Heart left ventricle (tissue), 16 donors: ENCODE measurements at regions not wholly inside any gene's neighbourhood (a gene's known extent, or its start where the extent isn't known, plus 50 kb on each side); places are given as distances from the start of the nearest gene placed in this dataset.
A peak's percentile ranks its signal among the peaks of the same experiment; 100 is the strongest.

Experiments used
- ATAC-seq, 4 donors: fragments of 200-7000 bp; cut with Tn5 transposase; one replicate each; pipeline ENCODE4 v1.9.1; 2020 to 2022; ENCODE audit warnings: moderate library complexity in 4 of 4, mild to moderate bottlenecking in 3 of 4, moderate number of reproducible peaks in 1 of 4
- DNase-seq, 5 donors: peaks; one replicate each; pipeline ENCODE4 v3.0.0-alpha.2; 2020
- H3K27ac ChIP-seq, 12 donors: fragments of 200-600 bp; sonication (generic) in 4 of 12; one replicate each; pipeline versions ENCODE4 v1.5.0 to v1.8.0; 2016 to 2022; ENCODE audit warnings: mild to moderate bottlenecking in 2 of 12
- H3K27me3 ChIP-seq, 9 donors: fragments of 200-600 bp; sonication (generic) in 2 of 9; one replicate each; pipeline versions ENCODE4 v1.5.1 to v1.8.0; 2016 to 2022; ENCODE audit warnings: mild to moderate bottlenecking in 3 of 9
- H3K36me3 ChIP-seq, 9 donors: fragments of 200-600 bp; sonication (generic) in 2 of 9; one replicate each; pipeline versions ENCODE4 v1.5.0 to v1.8.0; 2018 to 2022; ENCODE audit warnings: mild to moderate bottlenecking in 2 of 9
- H3K4me1 ChIP-seq, 12 donors: fragments of 200-600 bp; sonication (generic) in 4 of 12; one replicate each; pipeline versions ENCODE4 v1.5.0 to v1.8.0; 2016 to 2022; ENCODE audit warnings: mild to moderate bottlenecking in 3 of 12
- H3K4me3 ChIP-seq, 12 donors: fragments of 200-600 bp; sonication (generic) in 4 of 12; one replicate each; pipeline versions ENCODE4 v1.5.0 to v1.8.0; 2017 to 2022; ENCODE audit warnings: mild to moderate bottlenecking in 9 of 12, moderate library complexity in 4 of 12
- H3K9me3 ChIP-seq, 12 donors: fragments of 200-600 bp; sonication (generic) in 4 of 12; one replicate each; pipeline versions ENCODE4 v1.5.0 to v1.8.0; 2016 to 2022; ENCODE audit warnings: mild to moderate bottlenecking in 1 of 12
- POLR2A ChIP-seq, 2 donors: fragments of 450-650 bp; IDR thresholded peaks; one replicate each; pipeline ENCODE4 v1.6.1; 2017; ENCODE audit warnings: antibody characterized with exemption in 2 of 2, mild to moderate bottlenecking in 2 of 2, moderate library complexity in 2 of 2
- WGBS, 4 donors: extraction: QIAGEN DNeasy Blood & Tissue Kit in 2 of 4; methylation state at CpG; one replicate each; pipeline versions ENCODE4 v1.1.5 to v1.1.7; 2013 to 2018; 5-methylcytosine and 5-hydroxymethylcytosine counted together
- intact Hi-C, 10 donors: fragments of 100-400 bp; cut with DNase I; formaldehyde crosslinking; loops; one replicate each; pipeline versions ENCODE4 v1.11.1 to v1.14.2; 2022
- TF ChIP-seq, protein P1 (sequence below), 12 donors: fragments of 200-600 bp; sonication (generic) in 4 of 12; IDR thresholded peaks; one replicate each; pipeline versions ENCODE4 v1.5.0 to v1.8.0; 2018 to 2022; ENCODE audit warnings: antibody characterized with exemption in 12 of 12, mild to moderate bottlenecking in 5 of 12
- donor health status: ischemic (EF 13 %, LVEDD 7.1; RV severe dilation, severe dysfunction).
- donor health status: healthy with polysubstance abuse.
- donor health status: DM: no; HTN: yes; CAD: no.
- donor health status: DM: no; HTN: no; CAD: no.
- donor health status: ischemic (EF 25% LVEDD 6.9; RV normal size, moderate dysfunction).
- donor health status: ischemic (EF 25% LVEDD 5.7; RV mildly dilated, moderate dysfunction).
- donor health status: healthy.
- donor health status: DM: yes; HTN: yes; CAD: no.
- donor health status: ischemic (EF 35%, LVEDD 5.7; RV mildly dilated, moderate dysfunction).
- donor health status: nonischemic (EF 11% LVEDD 7.7; RV severe dilation, severe dysfunction).
- donor health status: DM: yes; HTN: yes; CAD: no.
- donor health status: PGD.
- donor health status: ischemic (EF 29% LVEDD 5.4; RV normal size, mild dysfunction).
- donor health status: nonischemic (EF 23%, LVEDD 6.1; RV moderate dilation, normal function).

DNA sequence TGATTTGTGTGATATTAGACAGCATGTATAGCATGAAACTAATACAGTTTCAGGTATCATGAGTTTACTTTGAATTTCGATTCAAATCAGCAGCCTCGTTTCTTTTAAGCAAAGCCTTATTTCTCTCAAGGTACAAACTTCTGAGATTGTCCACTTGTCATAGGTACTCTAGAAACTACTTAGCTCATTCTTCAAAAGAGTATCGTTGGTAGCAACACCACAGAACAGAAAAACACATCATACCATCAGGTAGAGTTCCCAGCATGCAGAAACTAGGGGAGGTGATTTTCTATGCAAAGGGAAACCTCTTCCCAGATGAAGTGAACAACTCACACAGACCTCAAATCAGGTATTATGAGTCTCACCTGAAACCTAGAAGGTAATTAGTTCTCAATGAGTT is 237.0 kb upstream of the SOX9 start:
- DNase-seq (no peak), ATAC-seq (no peak)
- H3K36me3 ChIP-seq = no peaks in the 10 kb centered on the region
- no peak overlapping the region for H3K4me3 ChIP-seq
- peaks cover 0 to 4% (median 0%) of the 10 kb centered on the region in 9 donors for H3K27me3 ChIP-seq
- H3K9me3 ChIP-seq = no peaks in the 10 kb centered on the region
- WGBS, 4 donors = 79 to 86% (median 82%) methylated on average over 3 of the region's 3 CpGs
- H3K27ac ChIP-seq = no peak overlapping the region
- intact Hi-C loops = no loop called here
- H3K4me1 ChIP-seq = no peaks in the 10 kb centered on the region
- TF ChIP-seq POLR2A (IDR thresholded peaks at IDR 0.05) = no peak
- TF ChIP-seq, protein P1, sequence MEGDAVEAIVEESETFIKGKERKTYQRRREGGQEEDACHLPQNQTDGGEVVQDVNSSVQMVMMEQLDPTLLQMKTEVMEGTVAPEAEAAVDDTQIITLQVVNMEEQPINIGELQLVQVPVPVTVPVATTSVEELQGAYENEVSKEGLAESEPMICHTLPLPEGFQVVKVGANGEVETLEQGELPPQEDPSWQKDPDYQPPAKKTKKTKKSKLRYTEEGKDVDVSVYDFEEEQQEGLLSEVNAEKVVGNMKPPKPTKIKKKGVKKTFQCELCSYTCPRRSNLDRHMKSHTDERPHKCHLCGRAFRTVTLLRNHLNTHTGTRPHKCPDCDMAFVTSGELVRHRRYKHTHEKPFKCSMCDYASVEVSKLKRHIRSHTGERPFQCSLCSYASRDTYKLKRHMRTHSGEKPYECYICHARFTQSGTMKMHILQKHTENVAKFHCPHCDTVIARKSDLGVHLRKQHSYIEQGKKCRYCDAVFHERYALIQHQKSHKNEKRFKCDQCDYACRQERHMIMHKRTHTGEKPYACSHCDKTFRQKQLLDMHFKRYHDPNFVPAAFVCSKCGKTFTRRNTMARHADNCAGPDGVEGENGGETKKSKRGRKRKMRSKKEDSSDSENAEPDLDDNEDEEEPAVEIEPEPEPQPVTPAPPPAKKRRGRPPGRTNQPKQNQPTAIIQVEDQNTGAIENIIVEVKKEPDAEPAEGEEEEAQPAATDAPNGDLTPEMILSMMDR (IDR thresholded peaks at IDR 0.05) = no peak

DNA sequence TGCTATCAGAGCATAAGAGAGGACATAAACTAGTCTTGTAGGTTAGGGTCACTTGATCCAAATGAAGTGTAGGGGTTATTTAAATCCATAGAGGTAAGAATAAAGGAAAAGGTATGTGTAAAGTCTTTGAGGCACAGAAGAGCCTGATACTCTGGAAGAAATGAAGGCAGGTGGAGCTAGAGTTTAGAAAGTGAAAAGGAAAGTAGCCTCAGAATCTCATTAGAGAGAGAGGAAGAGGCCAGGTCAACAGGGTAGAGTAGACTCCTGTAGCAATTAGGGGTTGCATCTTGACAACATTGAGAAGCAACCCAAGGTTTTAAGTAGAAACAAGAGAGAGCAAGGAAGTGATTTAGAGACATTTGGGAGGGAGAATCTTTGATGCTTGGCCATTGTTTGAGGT is 235.2 kb upstream of the SOX9 start:
- intact Hi-C loops = no loop called here
- no peaks in the 10 kb centered on the region for H3K36me3 ChIP-seq
- H3K27me3 ChIP-seq = peaks cover 0 to 4% (median 0%) of the 10 kb centered on the region in 9 donors
- no peak overlapping the region for H3K4me3 ChIP-seq
- no peak for TF ChIP-seq POLR2A (IDR thresholded peaks at IDR 0.05)
- TF ChIP-seq, protein P1 (IDR thresholded peaks at IDR 0.05) = peak in 1 of 12 donors; percentile 6
- no peaks in the 10 kb centered on the region for H3K9me3 ChIP-seq
- no peak overlapping the region for H3K27ac ChIP-seq
- DNase-seq (no peak), ATAC-seq (no peak)
- H3K4me1 ChIP-seq = no peaks in the 10 kb centered on the region

DNA sequence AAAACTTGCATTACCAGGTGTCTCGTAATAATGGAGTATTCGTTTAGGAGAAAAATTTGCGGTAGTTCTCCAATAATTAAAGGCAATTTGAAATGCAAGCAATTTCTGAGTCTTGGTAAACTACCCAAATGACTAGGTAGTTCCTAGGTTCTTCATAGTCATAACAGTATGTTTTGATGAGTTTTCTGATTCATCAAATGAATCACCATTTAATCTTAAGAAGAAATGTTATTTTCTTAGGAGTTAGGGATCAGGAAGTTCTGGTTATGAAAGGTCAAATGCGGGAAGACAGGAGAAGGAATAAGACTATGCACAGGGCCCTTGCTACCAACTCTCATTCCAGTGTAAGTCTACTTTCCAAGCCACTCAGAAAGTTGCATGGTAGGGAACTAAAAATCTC is 221.5 kb upstream of the SOX9 start:
- Histone ChIP-seq H3K27me3 (no peaks in the 10 kb centered on the region), H3K9me3 (peaks cover 0 to 6% (median 0%) of the 10 kb centered on the region in 12 donors), H3K36me3 (no peaks in the 10 kb centered on the region), H3K27ac (no peak overlapping the region), H3K4me1 (peaks cover 0 to 15% (median 0%) of the 10 kb centered on the region in 12 donors), H3K4me3 (no peak overlapping the region)
- WGBS, 4 donors = 87 to 95% (median 91%) methylated on average over 4 of the region's 4 CpGs
- ATAC-seq (no peak), DNase-seq (no peak)
- TF ChIP-seq POLR2A (IDR thresholded peaks at IDR 0.05) = no peak
- TF ChIP-seq, protein P1 (IDR thresholded peaks at IDR 0.05) = no peak
- intact Hi-C loops = loop anchor here in 2 of 10 donors (10.0 kb wide), 2 partner anchors 55 to 65 kb away; no protein-coding TSS in a partner anchor

DNA sequence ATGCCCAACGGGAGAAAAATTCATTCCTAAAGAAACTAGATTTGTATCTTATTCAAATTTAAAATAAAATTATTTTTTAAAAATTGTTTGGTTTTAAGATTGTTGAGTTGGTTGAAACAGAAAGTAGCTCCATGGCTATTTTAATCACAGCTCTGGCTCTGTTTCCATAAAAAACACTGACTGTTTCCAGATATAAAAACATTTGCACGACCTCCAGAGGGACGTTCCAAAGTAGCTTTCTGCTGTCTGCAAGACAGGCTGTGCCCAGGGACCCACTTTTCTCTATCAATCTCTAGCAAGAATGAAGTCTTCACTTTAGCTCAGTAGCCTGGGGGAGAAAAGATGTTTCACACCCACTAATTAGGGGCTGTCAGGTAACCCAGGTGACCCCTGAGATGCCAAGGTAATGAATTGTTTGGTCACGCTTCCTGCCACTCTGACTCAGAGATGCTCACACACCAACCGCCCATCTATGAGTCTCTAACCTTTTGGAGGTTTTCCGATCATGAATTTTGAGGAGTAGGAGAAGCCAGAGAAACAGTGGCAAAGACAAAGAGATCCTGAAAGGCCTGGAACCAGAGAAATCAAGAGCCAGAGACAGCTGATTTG is 220.1 kb upstream of the SOX9 start:
- no peaks in the 10 kb centered on the region for H3K36me3 ChIP-seq
- H3K27me3 ChIP-seq = no peaks in the 10 kb centered on the region
- peaks cover 0 to 6% (median 0%) of the 10 kb centered on the region in 12 donors for H3K9me3 ChIP-seq
- no peak overlapping the region for H3K27ac ChIP-seq
- WGBS, 4 donors = 58 to 67% (median 61%) methylated on average over 6 of the region's 6 CpGs
- intact Hi-C loops = loop anchor here in 1 of 10 donors (10.0 kb wide), 1 partner anchor 214 kb away; no protein-coding TSS in a partner anchor
- peaks cover 0 to 15% (median 0%) of the 10 kb centered on the region in 12 donors for H3K4me1 ChIP-seq
- no peak for TF ChIP-seq POLR2A (IDR thresholded peaks at IDR 0.05)
- TF ChIP-seq, protein P1 (IDR thresholded peaks at IDR 0.05) = no peak
- DNase-seq = no peak
- no peak overlapping the region for H3K4me3 ChIP-seq
- ATAC-seq = no peak
